ENCODE measurements at regions not wholly inside any gene's neighbourhood (a gene's known extent, or its start where the extent isn't known, plus 50 kb on each side); places are given as distances from the start of the nearest gene placed in this dataset.

GRCh38 chr20:20977786-20978185 lies 128.4 kb downstream of the LINC00237 start:
- TF ChIP-seq CTCF (IDR thresholded peaks at IDR 0.05) (no peak), POLR2A (IDR thresholded peaks at IDR 0.05) (no peak)

All from adrenal gland (tissue), 5 donors.